ENCODE measurements at regions not wholly inside any gene's neighbourhood (a gene's known extent, or its start where the extent isn't known, plus 50 kb on each side); places are given as distances from the start of the nearest gene placed in this dataset.

- TF ChIP-seq HMGXB4 (CRISPR knock-in tag; IDR thresholded peaks at IDR 0.05; ENCODE audit: borderline replicate concordance) = no peak
- no peak for TF ChIP-seq CTCF (IDR thresholded peaks at IDR 0.05)
- no peak for TF ChIP-seq RAD21 (conservative IDR thresholded peaks at IDR 0.05 in 1 of 2, IDR thresholded peaks at IDR 0.05 in 1 of 2)
- TF ChIP-seq RCOR1 (IDR thresholded peaks at IDR 0.05; ENCODE audit: low read depth, low read length) = no peak
- no peak for TF ChIP-seq SMC3 (IDR thresholded peaks at IDR 0.05)
- TF ChIP-seq SREBF2 (IDR thresholded peaks at IDR 0.05) = no peak
- no peak for TF ChIP-seq REST (IDR thresholded peaks at IDR 0.05)
- no peak for TF ChIP-seq RARB (CRISPR knock-in tag; IDR thresholded peaks at IDR 0.05)
- no peak for TF ChIP-seq POLR2A (IDR thresholded peaks at IDR 0.05; ENCODE audit: low read length)
These were observed 278.3 kb downstream of the HIVEP2 start for GRCh38 chr6:142666599-142667185.
